ENCODE measurements at regions not wholly inside any gene's neighbourhood (a gene's known extent, or its start where the extent isn't known, plus 50 kb on each side); places are given as distances from the start of the nearest gene placed in this dataset.

DNA sequence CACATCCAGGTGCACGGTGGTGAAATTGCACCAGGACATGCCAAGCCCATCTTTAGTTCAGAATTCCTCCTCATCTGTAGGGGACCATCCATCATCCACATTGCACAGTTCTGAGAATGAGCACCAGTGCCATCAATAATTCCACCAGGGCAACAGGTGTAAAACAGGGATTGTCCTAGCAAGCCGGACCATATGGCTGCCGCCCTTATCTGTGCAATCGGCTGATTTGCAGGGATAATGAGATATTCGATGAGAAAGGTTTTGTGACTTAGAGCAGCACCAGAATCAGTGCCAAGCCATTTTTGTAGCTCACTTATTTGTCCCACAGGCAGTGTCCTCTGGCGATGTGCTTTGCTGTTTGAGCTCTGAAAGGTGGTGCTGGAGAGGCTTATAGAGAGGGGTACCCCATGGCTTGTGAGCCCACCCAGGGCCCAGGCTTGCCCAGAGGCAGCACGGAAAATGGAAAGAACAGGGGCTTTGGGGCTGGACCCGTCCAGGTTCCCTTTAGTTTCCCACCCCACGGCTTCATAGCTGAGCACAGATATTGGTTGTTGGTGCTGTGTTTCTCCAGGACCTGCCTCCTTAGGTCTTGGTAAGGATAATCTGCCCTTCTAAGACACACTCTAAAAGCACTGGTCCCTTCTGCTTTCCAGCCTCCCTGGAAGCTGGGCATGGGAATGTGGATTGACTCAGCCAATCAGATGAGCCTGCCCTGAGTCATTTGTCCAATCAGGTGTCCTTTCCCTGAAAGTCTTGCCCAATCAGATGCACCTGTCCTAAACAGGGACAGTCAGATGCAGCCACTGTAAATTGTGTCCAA is 84.0 kb upstream of the SHANK2 start:
- no peak for DNase-seq (ENCODE audit: extremely low read depth, insufficient read length)
- no peak for TF ChIP-seq CTCF (IDR thresholded peaks at IDR 0.05; ENCODE audit: insufficient read depth, low read length, poor library complexity, severe bottlenecking)
- H3K36me3 ChIP-seq (ENCODE audit: control insufficient read depth, insufficient read depth, low read length): no peaks in the 10 kb centered on the region
- H3K27me3 ChIP-seq (replicated peaks; ENCODE audit: control insufficient read depth, insufficient read depth, low read length): no peaks in the 10 kb centered on the region; the same call in 1 of the 2 replicates
- H3K4me3 ChIP-seq (replicated peaks; ENCODE audit: low read depth, low read length): no peak overlapping the region

GRCh38 chr11:71335371-71335770 is 83.0 kb upstream of the SHANK2 start:
- no peaks in the 10 kb centered on the region; the same call in 1 of the 2 replicates for H3K27me3 ChIP-seq (replicated peaks; ENCODE audit: control insufficient read depth, insufficient read depth, low read length)
- no peak for TF ChIP-seq CTCF (IDR thresholded peaks at IDR 0.05; ENCODE audit: insufficient read depth, low read length, poor library complexity, severe bottlenecking)

GRCh38 chr11:71334191-71334590 is 81.8 kb upstream of the SHANK2 start:
- Histone ChIP-seq H3K4me3 (replicated peaks; ENCODE audit: low read depth, low read length) (no peak overlapping the region), H3K36me3 (ENCODE audit: control insufficient read depth, insufficient read depth, low read length) (no peaks in the 10 kb centered on the region), H3K27me3 (replicated peaks; ENCODE audit: control insufficient read depth, insufficient read depth, low read length) (no peaks in the 10 kb centered on the region; the same call in 1 of the 2 replicates)
- no peak for TF ChIP-seq CTCF (IDR thresholded peaks at IDR 0.05; ENCODE audit: insufficient read depth, low read length, poor library complexity, severe bottlenecking)
- no peak for DNase-seq (ENCODE audit: extremely low read depth, insufficient read length)

More at GRCh38 chr11:71335371-71335770, 83.0 kb upstream of the SHANK2 start:
- Histone ChIP-seq H3K36me3 (ENCODE audit: control insufficient read depth, insufficient read depth, low read length) (no peaks in the 10 kb centered on the region), H3K4me3 (replicated peaks; ENCODE audit: low read depth, low read length) (no peak overlapping the region)
- DNase-seq (ENCODE audit: extremely low read depth, insufficient read length): no peak

DNA sequence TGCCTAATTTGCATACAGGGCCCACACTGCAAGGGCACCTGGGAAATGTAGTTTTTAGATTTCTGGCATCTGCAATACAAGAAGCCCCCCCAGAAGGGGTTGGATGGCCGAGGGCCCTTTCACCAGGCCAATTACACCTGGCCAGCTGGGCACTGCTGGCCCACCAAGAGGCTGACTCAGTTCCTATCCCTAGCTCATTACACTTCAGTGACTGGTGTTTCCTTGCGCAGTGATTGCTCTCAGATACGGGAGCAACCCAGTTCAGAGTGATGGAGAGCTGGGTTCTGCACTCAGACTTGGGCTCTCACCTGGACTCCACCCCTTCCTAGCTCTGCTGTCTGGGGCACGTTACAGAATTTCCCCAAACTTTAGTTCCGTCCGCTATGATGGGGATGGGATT is 81.1 kb upstream of the SHANK2 start:
- no peaks in the 10 kb centered on the region; the same call in 1 of the 2 replicates for H3K27me3 ChIP-seq (replicated peaks; ENCODE audit: control insufficient read depth, insufficient read depth, low read length)
- no peak for DNase-seq (ENCODE audit: extremely low read depth, insufficient read length)
- H3K4me3 ChIP-seq (replicated peaks; ENCODE audit: low read depth, low read length): no peak overlapping the region
- TF ChIP-seq CTCF (IDR thresholded peaks at IDR 0.05; ENCODE audit: insufficient read depth, low read length, poor library complexity, severe bottlenecking): no peak
- H3K36me3 ChIP-seq (ENCODE audit: control insufficient read depth, insufficient read depth, low read length): no peaks in the 10 kb centered on the region

- Histone ChIP-seq H3K27me3 (replicated peaks; ENCODE audit: control insufficient read depth, insufficient read depth, low read length) (no peaks in the 10 kb centered on the region; the same call in 1 of the 2 replicates), H3K4me3 (replicated peaks; ENCODE audit: low read depth, low read length) (no peak overlapping the region), H3K36me3 (ENCODE audit: control insufficient read depth, insufficient read depth, low read length) (no peaks in the 10 kb centered on the region)
- TF ChIP-seq CTCF (IDR thresholded peaks at IDR 0.05; ENCODE audit: insufficient read depth, low read length, poor library complexity, severe bottlenecking): no peak
- DNase-seq (ENCODE audit: extremely low read depth, insufficient read length): no peak
Observed at GRCh38 chr11:71332447-71332846, 80.1 kb upstream of the SHANK2 start.
